H9 (cell line): ENCODE measurements at regions not wholly inside any gene's neighbourhood (a gene's known extent, or its start where the extent isn't known, plus 50 kb on each side); places are given as distances from the start of the nearest gene placed in this dataset.

Experiments
- DNase-seq: peaks from one replicate; pipeline ENCODE4 v3.0.0-alpha.2; 2017
- H2AFZ ChIP-seq: one replicate; pipeline ENCODE4 v1.6.1; 2013; ENCODE audit warnings: mild to moderate bottlenecking, low read length, control low read depth, moderate library complexity
- H2AK5ac ChIP-seq: 2 replicates; pipeline ENCODE4 v1.6.1; 2013; ENCODE audit warnings: low read length, control low read depth, mixed read lengths; ENCODE audit not compliant: insufficient read length
- H2BK120ac ChIP-seq: one replicate; pipeline ENCODE4 v1.6.1; 2013; ENCODE audit warnings: low read depth, mild to moderate bottlenecking, low read length, control low read depth, inconsistent platforms; ENCODE audit not compliant: poor library complexity, severe bottlenecking
- H2BK12ac ChIP-seq: 2 replicates; pipeline ENCODE4 v1.6.1; 2013; ENCODE audit warnings: low read length, control low read depth, mixed read lengths, low read depth; ENCODE audit not compliant: insufficient read length
- H2BK15ac ChIP-seq: 2 replicates; pipeline ENCODE4 v1.6.1; 2013; ENCODE audit warnings: low read depth, low read length, control low read depth
- H2BK20ac ChIP-seq: one replicate; pipeline ENCODE4 v1.6.1; 2013; ENCODE audit warnings: low read depth, mild to moderate bottlenecking, low read length, control low read depth, inconsistent platforms; ENCODE audit not compliant: poor library complexity, severe bottlenecking
- H2BK5ac ChIP-seq: 2 replicates; pipeline ENCODE4 v1.6.1; 2013; ENCODE audit warnings: low read length, control low read depth, mixed read lengths; ENCODE audit not compliant: insufficient read length
- H3K14ac ChIP-seq: 2 replicates; pipeline ENCODE4 v1.6.1; 2013; ENCODE audit warnings: low read length, control low read depth; ENCODE audit not compliant: insufficient read depth
- H3K18ac ChIP-seq: 2 replicates; pipeline ENCODE4 v1.6.1; 2013; ENCODE audit warnings: low read depth, mild to moderate bottlenecking, mixed read lengths, low read length, control low read depth; ENCODE audit not compliant: insufficient read length
- H3K23ac ChIP-seq: 2 replicates; pipeline ENCODE4 v1.6.1; 2013; ENCODE audit warnings: low read length, control low read depth, mixed read lengths, low read depth; ENCODE audit not compliant: insufficient read length
- H3K23me2 ChIP-seq: 2 replicates; pipeline ENCODE4 v1.6.1; 2013; ENCODE audit warnings: low read depth, mild to moderate bottlenecking, mixed read lengths, low read length, control low read depth; ENCODE audit not compliant: insufficient read length, poor library complexity, severe bottlenecking
- H3K27ac ChIP-seq: 2 replicates; pipeline ENCODE4 v1.5.1; 2013; ENCODE audit warnings: low read length, control low read depth, mixed read lengths, low read depth; ENCODE audit not compliant: insufficient read length
- H3K27me3 ChIP-seq: 2 replicates; pipeline ENCODE4 v1.6.1; 2013; ENCODE audit warnings: low read length, control low read depth, inconsistent platforms; ENCODE audit not compliant: insufficient read depth
- H3K4ac ChIP-seq: 2 replicates; pipeline ENCODE4 v1.6.1; 2013; ENCODE audit warnings: low read depth, mild to moderate bottlenecking, control low read depth, inconsistent platforms, low read length, moderate library complexity
- H3K4me1 ChIP-seq: 2 replicates; pipeline ENCODE4 v1.6.1; 2013; ENCODE audit warnings: low read length, control low read depth, inconsistent platforms; ENCODE audit not compliant: insufficient read depth
- H3K4me2 ChIP-seq: 2 replicates; pipeline ENCODE4 v1.6.1; 2013; ENCODE audit warnings: low read length, control low read depth, mixed read lengths; ENCODE audit not compliant: insufficient read length, insufficient read depth
- H3K56ac ChIP-seq: 2 replicates; pipeline ENCODE4 v1.6.1; 2013; ENCODE audit warnings: low read depth, mild to moderate bottlenecking, mixed read lengths, low read length, control low read depth; ENCODE audit not compliant: insufficient read length
- H3K79me1 ChIP-seq: 2 replicates; pipeline ENCODE4 v1.6.1; 2013; ENCODE audit warnings: low read depth, mild to moderate bottlenecking, moderate library complexity, low read length, control low read depth, inconsistent platforms; ENCODE audit not compliant: insufficient read depth, poor library complexity, severe bottlenecking
- H3K79me2 ChIP-seq: 2 replicates; pipeline ENCODE4 v1.6.1; 2013; ENCODE audit warnings: low read length, control low read depth, inconsistent platforms; ENCODE audit not compliant: insufficient read depth
- H3K9ac ChIP-seq: 2 replicates; pipeline ENCODE4 v1.6.1; 2013; ENCODE audit warnings: low read length, control low read depth, mixed read lengths; ENCODE audit not compliant: insufficient read length; ENCODE audit errors: extremely low read depth
- H3K9me3 ChIP-seq: one replicate; pipeline ENCODE4 v1.6.1; 2013; ENCODE audit warnings: low read depth, low read length, inconsistent platforms; ENCODE audit not compliant: control insufficient read depth
- H3T11ph ChIP-seq: one replicate; pipeline ENCODE4 v1.6.1; 2013; ENCODE audit warnings: mild to moderate bottlenecking, low read length, control low read depth, inconsistent platforms
- H4K20me1 ChIP-seq: one replicate; pipeline ENCODE4 v1.6.1; 2013; ENCODE audit not compliant: control insufficient read depth, insufficient read length, insufficient read depth
- H4K5ac ChIP-seq: 2 replicates; pipeline ENCODE4 v1.6.1; 2013; ENCODE audit warnings: low read depth, mild to moderate bottlenecking, mixed read lengths, low read length, control low read depth; ENCODE audit not compliant: insufficient read length
- H4K8ac ChIP-seq: replicated peaks from 2 replicates; pipeline ENCODE4 v1.6.1; 2013; ENCODE audit warnings: low read length, control low read depth, mixed read lengths, low read depth; ENCODE audit not compliant: insufficient read length
- H4K91ac ChIP-seq: 2 replicates; pipeline ENCODE4 v1.6.1; 2013; ENCODE audit warnings: low read depth, mild to moderate bottlenecking, moderate library complexity, mixed read lengths, low read length, control low read depth; ENCODE audit not compliant: insufficient read length
- H3K27ac Mint-ChIP-seq, 3 experiments: 2 replicates in 2 of 3; 3 replicates in 1 of 3; pipeline ENCODE4 v1.8.0; 2020 to 2021; ENCODE audit warnings: mixed read lengths in 3 of 3, mild to moderate bottlenecking in 1 of 3, moderate library complexity in 1 of 3
- H3K27me3 Mint-ChIP-seq: 2 replicates; pipeline ENCODE4 v1.8.0; 2021; ENCODE audit warnings: low read depth, mild to moderate bottlenecking, moderate library complexity, mixed read lengths
- H3K36me3 Mint-ChIP-seq, 3 experiments: 2 replicates in 2 of 3; 3 replicates in 1 of 3; pipeline ENCODE4 v1.8.0; 2020 to 2021; ENCODE audit warnings: low read depth in 3 of 3, mixed read lengths in 3 of 3; ENCODE audit not compliant: insufficient read depth in 1 of 3
- H3K4me1 Mint-ChIP-seq, 2 experiments: 2 replicates each; pipeline ENCODE4 v1.8.0; 2020; ENCODE audit warnings: mixed read lengths in 2 of 2
- H3K4me3 Mint-ChIP-seq, 2 experiments: 2 replicates in 1 of 2; 3 replicates in 1 of 2; pipeline ENCODE4 v1.8.0; 2020 to 2021; ENCODE audit warnings: mild to moderate bottlenecking in 2 of 2, mixed read lengths in 2 of 2, moderate library complexity in 1 of 2
- H3K9me3 Mint-ChIP-seq, 2 experiments: 2 replicates in 1 of 2; 3 replicates in 1 of 2; pipeline ENCODE4 v1.8.0; 2020; ENCODE audit warnings: mild to moderate bottlenecking in 2 of 2, mixed read lengths in 2 of 2, moderate library complexity in 1 of 2
- CTCF ChIP-seq: fragments of 200-600 bp; sonication (generic); conservative IDR thresholded peaks from 3 replicates; pipeline ENCODE4 v1.8.0; 2021; ENCODE audit warnings: antibody characterized with exemption, mild to moderate bottlenecking
- WGBS: extraction: QIAGEN DNeasy Blood & Tissue Kit; methylation state at CpG from one replicate; pipeline ENCODE4 v1.1.7; 2013; ENCODE audit warnings: missing lambda C conversion rate, low lambda C conversion rate, mixed read lengths; ENCODE audit not compliant: insufficient read length; ENCODE audit errors: extremely low coverage; 5-methylcytosine and 5-hydroxymethylcytosine counted together

- Histone ChIP-seq H3K4me2 (no peak overlapping the region), H2BK12ac (no peak overlapping the region), H3K9ac (no peak overlapping the region), H3T11ph (no peak overlapping the region), H3K79me1 (no peaks in the 10 kb centered on the region), H4K5ac (no peak overlapping the region), H3K56ac (no peak overlapping the region), H2BK20ac (no peak overlapping the region), H2AFZ (no peak overlapping the region), H3K4me1 (no peaks in the 10 kb centered on the region), H3K79me2 (no peaks in the 10 kb centered on the region), H2BK5ac (no peak overlapping the region), H3K23ac (no peak overlapping the region), H4K8ac (no peak overlapping the region), H3K9me3 (peaks cover 22% of the 10 kb centered on the region), H4K91ac (no peak overlapping the region), H3K18ac (no peak overlapping the region), H3K14ac (no peak overlapping the region), H3K27me3 (no peaks in the 10 kb centered on the region), H3K4ac (no peak overlapping the region), H3K27ac (no peak overlapping the region), H2BK15ac (no peak overlapping the region), H2BK120ac (no peak overlapping the region), H3K23me2 (no peaks in the 10 kb centered on the region), H4K20me1 (no peaks in the 10 kb centered on the region), H2AK5ac (no peak overlapping the region)
- Mint-ChIP-seq H3K27ac (no peak overlapping the region), H3K9me3 (peaks cover 46 to 50% of the 10 kb centered on the region in 2 experiments), H3K27me3 (peaks cover 5% of the 10 kb centered on the region), H3K4me3 (no peak overlapping the region), H3K36me3 (no peaks in the 10 kb centered on the region; a peak in 1 of 7 replicates), H3K4me1 (peaks cover 0 to 2% of the 10 kb centered on the region in 2 experiments; a peak in 1 of 4 replicates)
- TF ChIP-seq CTCF = no peak
- DNase-seq = no peak
- no CpG with 5 or more reads among the region's 2 CpGs for WGBS
Observed at GRCh38 chrX:153238361-153238760, 59.3 kb downstream of the MAGEA1 start.
